Muscle of leg (tissue), 3 donors: ENCODE measurements at regions not wholly inside any gene's neighbourhood (a gene's known extent, or its start where the extent isn't known, plus 50 kb on each side); places are given as distances from the start of the nearest gene placed in this dataset.

ENCODE experiments used
- DNase-seq: peaks from one replicate; pipeline ENCODE4 v3.0.0; 2013
- H3K27ac ChIP-seq: one replicate; pipeline ENCODE4 v1.5.1; 2013; ENCODE audit warnings: mild to moderate bottlenecking, low read length, control low read depth
- H3K27me3 ChIP-seq: one replicate; pipeline ENCODE4 v1.6.1; 2013; ENCODE audit warnings: low read length; ENCODE audit not compliant: control insufficient read depth, insufficient read depth
- H3K36me3 ChIP-seq: one replicate; pipeline ENCODE4 v1.6.1; 2013; ENCODE audit warnings: low read length; ENCODE audit not compliant: control insufficient read depth, insufficient read depth
- H3K4me1 ChIP-seq: one replicate; pipeline ENCODE4 v1.6.1; 2013; ENCODE audit warnings: low read length; ENCODE audit not compliant: control insufficient read depth, insufficient read depth
- H3K4me3 ChIP-seq: one replicate; pipeline ENCODE4 v1.5.1; 2013; ENCODE audit warnings: low read length, control low read depth
- H3K9me3 ChIP-seq: replicated peaks from 2 replicates; pipeline ENCODE4 v1.6.1; 2013; ENCODE audit warnings: low read depth, low read length; ENCODE audit not compliant: control insufficient read depth
- WGBS: methylation state at CpG from one replicate; pipeline ENCODE4 v1.1.5; 2013; ENCODE audit warnings: missing lambda C conversion rate; ENCODE audit not compliant: insufficient coverage; 5-methylcytosine and 5-hydroxymethylcytosine counted together

DNA sequence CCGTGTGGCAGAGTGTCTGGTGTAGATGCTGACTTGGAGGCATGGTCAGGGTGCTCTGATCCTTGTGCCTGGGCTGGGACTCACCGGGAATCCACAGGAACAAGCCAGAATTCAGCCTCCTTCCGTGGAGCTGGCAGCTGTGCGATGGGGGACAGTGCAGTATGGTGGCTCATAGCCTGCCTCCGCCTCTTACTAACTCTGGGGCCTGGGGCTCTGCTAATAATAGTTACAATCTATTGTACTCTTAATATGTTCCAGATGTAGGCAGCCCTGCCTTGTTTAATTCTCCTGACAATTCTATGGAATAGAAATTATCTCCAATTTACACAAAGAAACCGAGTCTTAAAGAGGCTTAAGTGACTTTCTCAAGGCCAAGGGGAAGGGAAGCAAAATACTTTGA is 77.6 kb downstream of the PCDH1 start:
- Histone ChIP-seq H3K36me3 (no peaks in the 10 kb centered on the region), H3K27me3 (peaks cover 16% of the 10 kb centered on the region), H3K4me1 (peaks cover 29% of the 10 kb centered on the region), H3K9me3 (no peaks in the 10 kb centered on the region), H3K27ac (peak overlapping the region; percentile 20), H3K4me3 (no peak overlapping the region)
- 0% methylated on average over 1 of the region's 6 CpGs for WGBS
- DNase-seq, result peak; percentile 90

DNA sequence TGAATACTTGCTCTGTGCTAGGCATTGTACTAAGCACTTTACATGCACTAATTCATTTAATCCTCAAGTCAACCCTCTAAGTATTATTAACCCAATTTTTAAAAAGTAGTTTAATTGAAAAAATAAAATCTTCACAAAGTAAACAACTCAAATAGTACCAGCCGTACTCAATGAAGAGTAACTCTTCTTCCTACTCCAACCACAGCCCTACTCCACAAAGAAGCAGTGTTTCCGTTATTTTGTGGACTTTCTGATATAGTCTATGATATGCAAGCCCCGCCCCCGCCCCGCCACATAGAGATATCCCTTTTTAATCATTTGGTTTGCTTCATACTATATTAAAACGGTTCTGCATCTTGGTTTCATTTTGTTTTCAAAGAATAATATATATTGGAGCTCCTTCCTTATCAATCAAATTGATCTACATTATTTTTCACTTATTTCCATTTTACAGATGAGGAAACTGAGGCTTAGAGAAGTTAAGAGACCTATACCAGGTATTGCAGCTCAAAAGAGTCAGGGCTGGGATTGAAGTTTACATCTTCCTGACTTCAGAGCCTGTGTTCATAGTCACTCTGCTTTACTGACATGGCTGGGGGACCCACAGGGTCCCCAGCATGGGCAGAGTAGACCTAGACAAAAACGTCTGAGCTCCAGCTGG is 78.6 kb downstream of the PCDH1 start:
- Histone ChIP-seq H3K27ac (no peak overlapping the region), H3K27me3 (peaks cover 11% of the 10 kb centered on the region), H3K4me1 (peaks cover 23% of the 10 kb centered on the region), H3K9me3 (no peaks in the 10 kb centered on the region), H3K36me3 (no peaks in the 10 kb centered on the region), H3K4me3 (no peak overlapping the region)
- DNase-seq, result no peak
- WGBS, result 33% methylated on average over 1 of the region's 7 CpGs

GRCh38 chr5:141797425-141797824 is 80.8 kb downstream of the PCDH1 start:
- 0% methylated on average over 1 of the region's 1 CpG for WGBS
- Histone ChIP-seq H3K4me3 (no peak overlapping the region), H3K36me3 (no peaks in the 10 kb centered on the region), H3K4me1 (peaks cover 12% of the 10 kb centered on the region), H3K27ac (no peak overlapping the region), H3K9me3 (no peaks in the 10 kb centered on the region), H3K27me3 (peaks cover 4% of the 10 kb centered on the region)
- DNase-seq, result no peak

GRCh38 chr5:141795421-141795820 is 82.8 kb downstream of the PCDH1 start:
- WGBS, result 77% methylated on average over 5 of the region's 5 CpGs
- H3K4me3 ChIP-seq, result no peak overlapping the region
- H3K4me1 ChIP-seq, result peaks cover 6% of the 10 kb centered on the region
- peaks cover 4% of the 10 kb centered on the region for H3K27me3 ChIP-seq
- no peaks in the 10 kb centered on the region for H3K36me3 ChIP-seq
- DNase-seq, result no peak
- H3K9me3 ChIP-seq, result no peaks in the 10 kb centered on the region
- no peak overlapping the region for H3K27ac ChIP-seq

- no peak for DNase-seq
- H3K36me3 ChIP-seq, result no peaks in the 10 kb centered on the region
- WGBS, result 40% methylated on average over 1 of the region's 4 CpGs
- H3K27ac ChIP-seq, result no peak overlapping the region
- peaks cover under 1% of the 10 kb centered on the region for H3K4me1 ChIP-seq
- no peaks in the 10 kb centered on the region for H3K9me3 ChIP-seq
- H3K27me3 ChIP-seq, result peaks cover 4% of the 10 kb centered on the region
- H3K4me3 ChIP-seq, result no peak overlapping the region
These were observed 84.3 kb downstream of the PCDH1 start for GRCh38 chr5:141793881-141794280.

DNA sequence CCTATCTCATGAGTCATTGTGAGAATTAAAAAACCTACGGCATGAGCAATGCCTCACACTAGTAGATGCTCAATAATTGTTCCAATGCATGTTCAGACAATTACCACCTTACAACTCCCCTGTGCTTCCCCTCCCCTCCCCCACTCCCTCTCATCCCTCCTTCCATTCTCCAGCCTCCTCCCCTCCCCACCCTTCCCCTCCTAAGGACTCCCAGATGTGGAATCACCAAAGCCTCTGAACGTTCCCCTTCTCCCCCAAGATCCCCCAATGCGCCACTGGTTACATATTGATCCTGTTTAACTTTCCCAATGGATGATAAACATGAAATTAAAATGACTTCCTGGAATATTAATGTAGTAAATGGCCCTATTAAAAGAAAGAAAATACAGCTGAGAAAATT is 84.8 kb downstream of the PCDH1 start:
- Histone ChIP-seq H3K27ac (no peak overlapping the region), H3K27me3 (peaks cover 4% of the 10 kb centered on the region), H3K9me3 (no peaks in the 10 kb centered on the region), H3K4me1 (peaks cover 4% of the 10 kb centered on the region), H3K4me3 (no peak overlapping the region), H3K36me3 (no peaks in the 10 kb centered on the region)
- no peak for DNase-seq
- WGBS, result 33% methylated on average over 1 of the region's 3 CpGs

DNA sequence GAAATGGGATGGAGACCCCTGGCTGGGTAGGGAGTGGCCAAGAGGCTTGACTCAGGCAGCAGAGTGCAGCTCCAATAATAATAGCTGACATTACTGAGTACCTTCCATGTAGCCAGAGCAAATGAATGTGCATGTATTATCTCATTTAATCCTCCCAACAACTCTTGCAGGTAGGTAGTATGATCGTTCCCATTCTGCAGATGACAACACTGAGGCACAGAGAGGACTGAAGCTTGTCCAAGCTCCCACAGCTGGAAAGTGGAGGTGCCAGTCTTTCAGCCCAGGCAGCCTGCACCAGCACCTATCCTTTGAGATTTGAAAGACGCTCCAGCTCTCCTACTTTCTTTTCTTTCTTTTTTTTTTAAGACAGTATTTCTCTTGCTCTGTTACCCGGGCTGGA is 87.6 kb downstream of the PCDH1 start:
- no peaks in the 10 kb centered on the region for H3K9me3 ChIP-seq
- DNase-seq, result no peak
- no peak overlapping the region for H3K27ac ChIP-seq
- H3K4me1 ChIP-seq, result peaks cover 8% of the 10 kb centered on the region
- no peaks in the 10 kb centered on the region for H3K36me3 ChIP-seq
- 64% methylated on average over 2 of the region's 3 CpGs for WGBS
- peaks cover 4% of the 10 kb centered on the region for H3K27me3 ChIP-seq
- H3K4me3 ChIP-seq, result no peak overlapping the region

- Histone ChIP-seq H3K27ac (no peak overlapping the region), H3K4me3 (no peak overlapping the region), H3K36me3 (no peaks in the 10 kb centered on the region), H3K9me3 (no peaks in the 10 kb centered on the region), H3K27me3 (peaks cover 2% of the 10 kb centered on the region), H3K4me1 (peaks cover 8% of the 10 kb centered on the region)
- no peak for DNase-seq
- 50% methylated on average over 1 of the region's 5 CpGs for WGBS
These were observed 88.9 kb downstream of the PCDH1 start for GRCh38 chr5:141789330-141789729.

DNA sequence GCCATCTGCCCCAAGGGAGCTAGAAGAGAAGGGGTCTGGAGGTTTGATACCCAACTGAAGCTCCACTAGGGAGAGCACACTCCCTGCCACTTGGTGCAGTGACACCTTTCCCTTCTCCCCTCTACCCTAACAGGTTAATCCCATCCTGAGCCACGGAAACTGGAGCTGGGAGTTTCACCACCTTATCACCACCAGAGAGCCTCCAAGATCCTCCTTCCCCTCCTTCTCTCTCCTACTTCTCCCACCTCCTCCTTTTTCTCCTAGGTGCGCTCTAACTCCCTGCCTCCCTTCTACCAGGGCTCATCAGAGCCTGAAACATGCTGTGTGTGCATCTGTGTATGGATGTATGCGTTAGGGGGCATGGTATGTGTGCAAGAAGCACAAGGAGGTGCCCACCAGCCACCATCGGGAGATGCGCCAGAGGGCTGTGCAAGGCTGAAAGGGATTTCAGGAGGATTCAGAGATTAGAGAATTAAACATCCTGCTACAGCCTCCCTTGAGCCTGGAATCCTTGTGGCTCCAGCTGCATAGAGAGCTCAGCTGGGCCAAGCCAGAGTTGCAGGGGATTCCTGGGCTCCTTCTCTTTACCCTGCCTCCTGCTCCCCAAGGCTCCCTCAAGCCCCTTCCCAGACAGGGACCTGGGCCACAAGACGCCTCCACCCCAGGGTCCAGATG is 89.8 kb downstream of the PCDH1 start:
- Histone ChIP-seq H3K27me3 (peaks cover 2% of the 10 kb centered on the region), H3K4me3 (no peak overlapping the region), H3K4me1 (peaks cover 8% of the 10 kb centered on the region), H3K27ac (no peak overlapping the region), H3K36me3 (no peaks in the 10 kb centered on the region), H3K9me3 (no peaks in the 10 kb centered on the region)
- no peak for DNase-seq
- WGBS, result 70% methylated on average over 5 of the region's 6 CpGs

DNA sequence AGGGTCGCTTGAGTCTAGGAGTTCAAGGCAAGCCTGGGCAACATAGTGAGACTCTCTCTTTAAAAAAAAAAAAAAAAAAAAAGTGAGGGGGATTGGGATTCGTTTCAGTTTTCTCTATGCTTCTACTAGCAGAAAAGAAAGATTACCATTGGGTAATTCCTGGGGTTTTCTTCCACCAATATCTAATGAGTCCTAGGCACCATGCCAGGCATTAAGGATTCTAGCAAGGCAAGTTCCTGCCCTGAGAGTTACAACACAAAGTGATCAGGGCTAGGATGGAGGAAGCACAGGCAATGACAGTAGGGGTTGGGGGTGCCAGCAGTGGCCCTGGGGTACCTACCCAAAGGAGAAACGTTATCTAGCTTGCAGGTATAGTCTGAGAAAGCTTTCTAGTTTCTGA is 90.8 kb downstream of the PCDH1 start:
- H3K27me3 ChIP-seq, result peaks cover 2% of the 10 kb centered on the region
- no peak overlapping the region for H3K27ac ChIP-seq
- no peak overlapping the region for H3K4me3 ChIP-seq
- no peaks in the 10 kb centered on the region for H3K36me3 ChIP-seq
- H3K4me1 ChIP-seq, result peaks cover 8% of the 10 kb centered on the region
- H3K9me3 ChIP-seq, result no peaks in the 10 kb centered on the region
- no peak for DNase-seq
- 67% methylated on average over 1 of the region's 3 CpGs for WGBS
